HEK293T (cell line): ENCODE measurements at regions not wholly inside any gene's neighbourhood (a gene's known extent, or its start where the extent isn't known, plus 50 kb on each side); places are given as distances from the start of the nearest gene placed in this dataset.

Experiments
- BHLHE40 ChIP-seq: fragments of 450-650 bp; IDR thresholded peaks from 2 replicates; pipeline ENCODE4 v1.6.1; 2016; ENCODE audit warnings: mild to moderate bottlenecking, moderate library complexity, borderline replicate concordance
- CTBP1 ChIP-seq: fragments of 450-650 bp; IDR thresholded peaks from 2 replicates; pipeline ENCODE4 v1.6.1; 2016; ENCODE audit warnings: borderline replicate concordance
- ELF4 ChIP-seq: fragments of 450-650 bp; IDR thresholded peaks from 2 replicates; pipeline ENCODE4 v1.6.1; 2017; ENCODE audit warnings: antibody characterized with exemption
- FOXA1 ChIP-seq: fragments of 450-650 bp; IDR thresholded peaks from 2 replicates; pipeline ENCODE4 v1.6.1; 2016; ENCODE audit warnings: mild to moderate bottlenecking
- FOXK2 ChIP-seq: fragments of 450-650 bp; IDR thresholded peaks from 2 replicates; pipeline ENCODE4 v1.6.1; 2016; ENCODE audit warnings: mild to moderate bottlenecking
- NFRKB ChIP-seq: fragments of 450-650 bp; IDR thresholded peaks from 2 replicates; pipeline ENCODE4 v1.6.1; 2016; ENCODE audit warnings: mild to moderate bottlenecking, moderate library complexity
- SP1 ChIP-seq: fragments of 450-650 bp; IDR thresholded peaks from 2 replicates; pipeline ENCODE4 v1.6.1; 2017
- SUZ12 ChIP-seq: fragments of 450-650 bp; IDR thresholded peaks from 2 replicates; pipeline ENCODE4 v1.6.1; 2016; ENCODE audit warnings: mild to moderate bottlenecking
- TARDBP ChIP-seq: fragments of 450-650 bp; IDR thresholded peaks from 2 replicates; pipeline ENCODE4 v1.6.1; 2016

- TF ChIP-seq ELF4 (no peak), SP1 (no peak), NFRKB (no peak), FOXA1 (no peak), FOXK2 (no peak), SUZ12 (no peak), TARDBP (no peak), BHLHE40 (no peak), CTBP1 (no peak)
These were observed 276.7 kb downstream of the KIF20B start for GRCh38 chr10:89978081-89978480.
